ENCODE measurements at regions not wholly inside any gene's neighbourhood (a gene's known extent, or its start where the extent isn't known, plus 50 kb on each side); places are given as distances from the start of the nearest gene placed in this dataset.

DNA sequence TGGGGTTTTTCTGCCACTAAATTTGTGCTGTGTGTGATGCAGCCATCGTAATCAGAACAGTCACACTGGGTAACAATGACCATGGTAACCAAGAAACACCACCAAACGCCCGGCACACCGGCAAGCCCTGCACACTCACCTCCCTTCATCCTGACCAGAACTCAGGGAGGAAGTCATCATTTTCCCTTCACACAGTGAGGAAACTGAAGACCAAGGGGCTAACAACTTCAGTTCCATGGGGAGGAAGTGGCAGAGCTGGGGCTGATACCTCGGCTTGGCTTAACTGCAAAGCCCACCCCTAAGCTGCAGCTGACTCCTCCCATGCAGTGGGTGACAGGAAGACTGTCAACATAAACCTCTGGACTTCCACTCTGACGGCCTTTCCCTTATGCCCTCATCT is 69.3 kb upstream of the BCAR3 start:
- TF ChIP-seq, protein P1, sequence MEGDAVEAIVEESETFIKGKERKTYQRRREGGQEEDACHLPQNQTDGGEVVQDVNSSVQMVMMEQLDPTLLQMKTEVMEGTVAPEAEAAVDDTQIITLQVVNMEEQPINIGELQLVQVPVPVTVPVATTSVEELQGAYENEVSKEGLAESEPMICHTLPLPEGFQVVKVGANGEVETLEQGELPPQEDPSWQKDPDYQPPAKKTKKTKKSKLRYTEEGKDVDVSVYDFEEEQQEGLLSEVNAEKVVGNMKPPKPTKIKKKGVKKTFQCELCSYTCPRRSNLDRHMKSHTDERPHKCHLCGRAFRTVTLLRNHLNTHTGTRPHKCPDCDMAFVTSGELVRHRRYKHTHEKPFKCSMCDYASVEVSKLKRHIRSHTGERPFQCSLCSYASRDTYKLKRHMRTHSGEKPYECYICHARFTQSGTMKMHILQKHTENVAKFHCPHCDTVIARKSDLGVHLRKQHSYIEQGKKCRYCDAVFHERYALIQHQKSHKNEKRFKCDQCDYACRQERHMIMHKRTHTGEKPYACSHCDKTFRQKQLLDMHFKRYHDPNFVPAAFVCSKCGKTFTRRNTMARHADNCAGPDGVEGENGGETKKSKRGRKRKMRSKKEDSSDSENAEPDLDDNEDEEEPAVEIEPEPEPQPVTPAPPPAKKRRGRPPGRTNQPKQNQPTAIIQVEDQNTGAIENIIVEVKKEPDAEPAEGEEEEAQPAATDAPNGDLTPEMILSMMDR (IDR thresholded peaks at IDR 0.05; ENCODE audit: poor library complexity), result no peak
- no peak for TF ChIP-seq EZH2 (IDR thresholded peaks at IDR 0.05; ENCODE audit: borderline replicate concordance)
- TF ChIP-seq EZH2phosphoT487 (IDR thresholded peaks at IDR 0.05; ENCODE audit: low read depth, severe bottlenecking, unreplicated experiment), result no peak

All from hepatocyte (in vitro differentiated cells).